ENCODE measurements at regions not wholly inside any gene's neighbourhood (a gene's known extent, or its start where the extent isn't known, plus 50 kb on each side); places are given as distances from the start of the nearest gene placed in this dataset.

DNA sequence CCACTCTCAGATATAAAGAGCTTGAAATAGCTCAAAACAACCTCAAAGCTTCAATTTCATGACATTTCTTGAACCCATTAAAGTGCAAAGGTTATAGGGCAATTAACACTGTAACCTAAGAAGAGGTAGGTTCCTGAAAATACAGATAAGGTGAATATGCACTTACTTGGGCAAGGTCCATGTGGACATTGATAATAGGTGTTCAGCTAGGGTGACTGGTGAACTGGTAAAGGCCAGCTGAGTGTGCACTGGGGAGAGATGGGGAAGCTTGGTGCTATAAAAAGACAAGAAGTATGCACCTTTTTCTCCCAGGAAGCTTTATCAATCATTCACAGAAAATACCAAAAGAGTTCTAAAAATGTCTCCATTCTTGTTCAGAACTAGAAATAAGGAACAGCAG, 418.6 kb downstream of the SLC16A7 start:
- Mint-ChIP-seq H3K36me3 (ENCODE audit: low read depth) (no peaks in the 10 kb centered on the region), H3K27ac (no peak overlapping the region), H3K4me3 (ENCODE audit: low read depth) (no peak overlapping the region), H3K4me1 (ENCODE audit: low read depth) (no peaks in the 10 kb centered on the region), H3K27me3 (ENCODE audit: low read depth) (no peaks in the 10 kb centered on the region), H3K9me3 (peaks cover 11% of the 10 kb centered on the region)
- intact Hi-C loops (cut with micrococcal nuclease) = no loop called here
- DNase-seq (ENCODE audit: low spot score) = no peak

DNA sequence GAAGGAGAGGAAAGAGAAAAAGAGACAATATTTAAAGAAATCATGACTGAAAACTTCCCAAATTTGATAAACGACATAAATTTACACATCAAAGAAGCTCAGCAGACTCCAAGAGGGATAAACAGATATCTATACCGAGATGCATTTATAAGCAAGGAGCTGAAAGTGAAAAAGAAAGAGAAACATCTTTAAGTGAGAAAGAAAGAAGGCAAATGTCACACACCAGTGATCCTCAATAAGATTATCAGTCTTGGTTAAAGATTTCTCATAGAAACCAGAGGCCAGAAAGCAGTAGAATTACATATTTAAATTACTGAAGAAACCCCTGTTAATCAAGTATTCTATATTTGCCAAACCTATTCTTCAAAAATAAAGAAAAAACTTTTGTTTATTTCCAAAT, 424.2 kb downstream of the SLC16A7 start:
- Mint-ChIP-seq H3K4me1 (ENCODE audit: low read depth) (no peaks in the 10 kb centered on the region), H3K9me3 (peaks cover 8% of the 10 kb centered on the region), H3K4me3 (ENCODE audit: low read depth) (no peak overlapping the region), H3K36me3 (ENCODE audit: low read depth) (no peaks in the 10 kb centered on the region), H3K27me3 (ENCODE audit: low read depth) (no peaks in the 10 kb centered on the region), H3K27ac (no peak overlapping the region)
- no peak for DNase-seq (ENCODE audit: low spot score)
- intact Hi-C loops (cut with micrococcal nuclease) = no loop called here

DNA sequence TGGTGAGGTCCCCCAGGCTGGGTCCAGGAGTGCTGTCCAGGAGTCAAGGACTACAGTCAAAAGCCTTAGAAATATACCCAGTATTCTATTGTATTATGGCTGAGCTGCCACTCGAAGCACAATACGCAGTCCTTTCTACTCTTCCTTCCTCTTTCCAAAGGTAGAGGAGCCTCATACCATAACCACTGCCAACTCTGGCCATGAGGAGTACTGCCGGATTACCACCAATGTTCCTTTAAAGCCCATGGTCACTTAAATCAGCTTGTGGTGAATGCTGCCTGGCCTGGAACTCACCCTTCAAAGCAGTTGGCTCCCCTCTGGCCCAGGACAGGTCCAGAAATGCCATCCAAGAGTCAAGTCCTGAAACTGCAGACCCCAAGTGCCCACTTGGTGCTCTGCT, 425.4 kb downstream of the SLC16A7 start:
- intact Hi-C loops (cut with micrococcal nuclease) = no loop called here
- no peaks in the 10 kb centered on the region for H3K4me1 Mint-ChIP-seq (ENCODE audit: low read depth)
- peaks cover 8% of the 10 kb centered on the region for H3K9me3 Mint-ChIP-seq
- DNase-seq (ENCODE audit: low spot score) = no peak
- no peaks in the 10 kb centered on the region for H3K27me3 Mint-ChIP-seq (ENCODE audit: low read depth)
- H3K36me3 Mint-ChIP-seq (ENCODE audit: low read depth) = no peaks in the 10 kb centered on the region
- no peak overlapping the region for H3K4me3 Mint-ChIP-seq (ENCODE audit: low read depth)
- H3K27ac Mint-ChIP-seq = no peak overlapping the region

DNA sequence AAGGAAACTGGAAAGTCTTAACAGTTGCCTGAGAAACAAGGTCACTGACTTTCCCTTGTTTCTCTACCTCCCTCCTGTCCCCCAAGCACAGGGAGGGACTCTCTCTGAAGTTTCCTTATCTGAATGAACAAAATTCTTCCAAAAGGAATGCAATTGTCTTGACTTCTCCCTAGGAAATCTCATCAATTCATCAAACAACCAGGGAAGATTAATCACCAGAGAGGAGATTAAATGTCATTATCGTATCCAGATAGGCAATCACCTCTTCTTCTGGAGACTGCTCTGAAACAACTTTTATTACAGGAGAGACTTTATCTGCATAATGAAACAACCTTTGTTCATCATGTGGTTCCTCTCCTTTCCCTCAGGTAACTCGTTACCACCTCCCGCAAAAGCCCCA, 431.4 kb downstream of the SLC16A7 start:
- H3K9me3 Mint-ChIP-seq = no peaks in the 10 kb centered on the region
- intact Hi-C loops (cut with micrococcal nuclease) = no loop called here

DNA sequence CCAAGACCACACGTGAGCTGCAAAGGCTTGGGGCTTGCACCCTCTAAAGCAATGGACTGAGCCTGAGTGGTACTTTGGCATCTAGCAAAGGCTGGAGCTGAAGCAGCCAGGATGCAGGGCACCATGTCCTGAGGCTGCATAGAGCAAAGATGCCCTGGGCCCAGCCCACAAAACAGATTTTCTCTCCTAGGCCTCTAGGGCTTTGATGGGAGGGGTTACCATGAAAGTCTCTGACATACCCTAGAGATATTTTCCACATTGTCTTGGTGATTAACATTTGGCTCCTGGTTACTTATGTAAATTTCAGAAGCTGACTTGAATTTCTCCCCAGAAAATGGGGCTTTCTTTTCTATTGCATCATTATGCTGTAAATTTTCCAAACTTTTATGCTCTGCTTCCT, 438.3 kb downstream of the SLC16A7 start:
- no peaks in the 10 kb centered on the region for H3K4me1 Mint-ChIP-seq (ENCODE audit: low read depth)
- intact Hi-C loops (cut with micrococcal nuclease) = no loop called here
- H3K36me3 Mint-ChIP-seq (ENCODE audit: low read depth) = no peaks in the 10 kb centered on the region
- H3K9me3 Mint-ChIP-seq = peaks cover 11% of the 10 kb centered on the region
- no peak overlapping the region for H3K27ac Mint-ChIP-seq
- no peak overlapping the region for H3K4me3 Mint-ChIP-seq (ENCODE audit: low read depth)
- H3K27me3 Mint-ChIP-seq (ENCODE audit: low read depth) = no peaks in the 10 kb centered on the region
- DNase-seq (ENCODE audit: low spot score) = no peak

More for the DNA sequence above, 431.4 kb downstream of the SLC16A7 start:
- H3K4me3 Mint-ChIP-seq (ENCODE audit: low read depth) = no peak overlapping the region
- no peak for DNase-seq (ENCODE audit: low spot score)
- no peak overlapping the region for H3K27ac Mint-ChIP-seq
- no peaks in the 10 kb centered on the region for H3K36me3 Mint-ChIP-seq (ENCODE audit: low read depth)
- no peaks in the 10 kb centered on the region for H3K27me3 Mint-ChIP-seq (ENCODE audit: low read depth)
- no peaks in the 10 kb centered on the region for H3K4me1 Mint-ChIP-seq (ENCODE audit: low read depth)

DNA sequence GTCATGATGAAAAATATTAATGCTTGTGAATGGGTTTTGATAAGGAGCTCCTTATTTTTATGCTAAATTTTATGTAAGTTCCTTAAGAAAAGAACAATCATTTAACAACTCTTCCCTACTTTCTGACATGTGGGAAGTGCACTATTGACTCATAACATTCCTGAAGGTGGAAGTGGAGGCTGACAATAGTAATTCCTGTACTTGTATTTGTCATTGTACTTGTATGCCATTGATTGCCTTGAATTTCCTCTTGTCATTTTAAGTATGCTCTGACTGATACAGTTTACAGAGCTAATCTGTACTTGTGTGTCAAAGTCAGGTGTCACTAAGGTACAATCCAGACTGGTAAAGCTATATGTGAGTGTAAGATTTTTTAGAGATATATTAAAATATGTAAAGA, 440.0 kb downstream of the SLC16A7 start:
- H3K27me3 Mint-ChIP-seq (ENCODE audit: low read depth) = no peaks in the 10 kb centered on the region
- H3K27ac Mint-ChIP-seq = no peak overlapping the region
- H3K4me3 Mint-ChIP-seq (ENCODE audit: low read depth) = no peak overlapping the region
- intact Hi-C loops (cut with micrococcal nuclease) = no loop called here
- peaks cover 11% of the 10 kb centered on the region for H3K9me3 Mint-ChIP-seq
- no peak for DNase-seq (ENCODE audit: low spot score)
- no peaks in the 10 kb centered on the region for H3K4me1 Mint-ChIP-seq (ENCODE audit: low read depth)
- H3K36me3 Mint-ChIP-seq (ENCODE audit: low read depth) = no peaks in the 10 kb centered on the region

GRCh38 chr12:60042835-60043234, 447.0 kb downstream of the SLC16A7 start:
- no peaks in the 10 kb centered on the region for H3K9me3 Mint-ChIP-seq
- no peaks in the 10 kb centered on the region for H3K4me1 Mint-ChIP-seq (ENCODE audit: low read depth)
- DNase-seq (ENCODE audit: low spot score) = no peak
- no peaks in the 10 kb centered on the region for H3K27me3 Mint-ChIP-seq (ENCODE audit: low read depth)
- no peaks in the 10 kb centered on the region for H3K36me3 Mint-ChIP-seq (ENCODE audit: low read depth)
- no peak overlapping the region for H3K27ac Mint-ChIP-seq
- intact Hi-C loops (cut with micrococcal nuclease) = no loop called here
- no peak overlapping the region for H3K4me3 Mint-ChIP-seq (ENCODE audit: low read depth)

DNA sequence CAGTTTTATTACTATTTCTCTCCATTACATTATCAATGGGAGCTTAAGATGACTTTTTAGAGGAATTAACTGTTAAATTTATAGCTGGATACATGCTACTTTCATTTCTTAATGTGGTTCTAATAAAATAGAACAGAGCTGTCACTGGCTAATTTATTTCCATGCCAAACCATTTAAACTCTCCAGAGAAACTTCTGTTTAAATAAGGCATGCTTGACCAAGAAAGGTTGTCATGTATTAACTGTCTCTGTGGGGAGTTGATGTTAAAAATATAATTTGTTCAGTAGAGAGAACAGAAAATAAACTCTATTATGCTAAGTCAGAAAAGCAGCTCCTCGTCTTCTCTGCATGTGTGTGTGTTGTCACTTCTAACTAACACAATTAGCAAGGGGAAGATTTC, 447.4 kb downstream of the SLC16A7 start:
- Mint-ChIP-seq H3K36me3 (ENCODE audit: low read depth) (no peaks in the 10 kb centered on the region), H3K4me3 (ENCODE audit: low read depth) (no peak overlapping the region), H3K27me3 (ENCODE audit: low read depth) (no peaks in the 10 kb centered on the region), H3K27ac (no peak overlapping the region), H3K4me1 (ENCODE audit: low read depth) (no peaks in the 10 kb centered on the region), H3K9me3 (no peaks in the 10 kb centered on the region)
- no peak for DNase-seq (ENCODE audit: low spot score)
- intact Hi-C loops (cut with micrococcal nuclease) = no loop called here

- H3K9me3 Mint-ChIP-seq = no peaks in the 10 kb centered on the region
- H3K36me3 Mint-ChIP-seq (ENCODE audit: low read depth) = no peaks in the 10 kb centered on the region
- intact Hi-C loops (cut with micrococcal nuclease) = no loop called here
- no peaks in the 10 kb centered on the region for H3K27me3 Mint-ChIP-seq (ENCODE audit: low read depth)
- no peaks in the 10 kb centered on the region for H3K4me1 Mint-ChIP-seq (ENCODE audit: low read depth)
- DNase-seq (ENCODE audit: low spot score) = no peak
- H3K4me3 Mint-ChIP-seq (ENCODE audit: low read depth) = no peak overlapping the region
- H3K27ac Mint-ChIP-seq = no peak overlapping the region
Measured at GRCh38 chr12:60052483-60052882, 456.7 kb downstream of the SLC16A7 start.

DNA sequence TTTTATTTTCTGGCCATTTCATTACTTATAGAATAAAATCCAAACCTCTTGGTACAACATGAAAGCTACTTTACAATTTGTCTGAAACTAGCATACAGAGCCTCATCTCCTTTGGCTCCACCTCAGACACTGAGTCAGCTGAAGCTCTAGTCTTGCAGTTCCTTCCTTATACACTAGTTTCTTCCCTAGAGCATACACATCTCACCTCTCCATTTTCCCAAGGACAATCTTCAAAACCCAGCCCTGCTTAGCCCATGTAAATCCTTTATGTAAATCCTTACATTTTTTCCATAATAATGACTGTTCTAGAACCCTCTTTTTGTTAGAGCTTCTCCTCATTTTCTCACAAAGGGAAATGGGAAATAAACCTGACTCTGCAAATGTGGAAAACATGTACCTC, 463.4 kb downstream of the SLC16A7 start:
- no peaks in the 10 kb centered on the region for H3K27me3 Mint-ChIP-seq (ENCODE audit: low read depth)
- no peaks in the 10 kb centered on the region for H3K36me3 Mint-ChIP-seq (ENCODE audit: low read depth)
- no peaks in the 10 kb centered on the region for H3K9me3 Mint-ChIP-seq
- no peaks in the 10 kb centered on the region for H3K4me1 Mint-ChIP-seq (ENCODE audit: low read depth)
- no peak overlapping the region for H3K4me3 Mint-ChIP-seq (ENCODE audit: low read depth)
- DNase-seq (ENCODE audit: low spot score) = no peak
- intact Hi-C loops (cut with micrococcal nuclease) = no loop called here
- no peak overlapping the region for H3K27ac Mint-ChIP-seq

DNA sequence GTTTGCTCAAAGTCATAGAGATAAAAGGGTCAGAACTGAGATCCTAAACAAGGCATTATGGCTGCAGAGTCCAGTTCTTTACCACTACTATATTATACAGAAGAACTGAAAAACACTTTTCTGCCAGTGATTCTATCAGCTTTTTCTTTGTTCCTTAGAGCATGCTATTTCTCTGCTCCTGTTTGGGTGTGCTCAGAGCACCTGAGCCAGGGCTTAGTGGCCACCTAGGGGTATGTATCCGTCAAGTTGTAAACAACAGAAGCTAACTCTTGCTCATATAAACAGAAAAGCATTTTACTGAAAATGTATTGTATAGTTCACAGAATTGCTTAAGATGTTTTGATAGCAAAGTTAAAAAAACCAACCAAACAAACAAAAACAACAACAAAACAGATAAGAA, 470.8 kb downstream of the SLC16A7 start:
- Mint-ChIP-seq H3K9me3 (no peaks in the 10 kb centered on the region), H3K36me3 (ENCODE audit: low read depth) (no peaks in the 10 kb centered on the region), H3K27ac (no peak overlapping the region), H3K4me3 (ENCODE audit: low read depth) (no peak overlapping the region), H3K4me1 (ENCODE audit: low read depth) (no peaks in the 10 kb centered on the region), H3K27me3 (ENCODE audit: low read depth) (no peaks in the 10 kb centered on the region)
- intact Hi-C loops (cut with micrococcal nuclease) = no loop called here
- no peak for DNase-seq (ENCODE audit: low spot score)

DNA sequence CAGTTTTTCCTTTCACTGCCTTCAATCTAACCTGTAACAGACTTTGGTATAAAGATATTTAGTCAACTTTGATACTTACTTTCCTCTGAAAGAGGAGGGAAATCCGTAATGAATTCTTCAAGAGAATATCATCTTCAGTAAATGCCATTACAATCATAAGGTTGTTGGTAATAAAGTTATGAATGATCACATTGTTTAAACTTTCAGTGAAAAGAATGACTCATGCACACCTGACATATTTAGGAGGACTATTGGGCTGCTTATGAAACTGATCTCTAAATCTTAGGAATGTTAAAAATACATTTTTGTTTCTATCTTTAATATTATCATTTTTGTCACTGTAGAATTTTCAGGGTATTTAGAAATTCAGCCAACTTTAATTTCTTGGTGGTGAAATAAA, 474.7 kb downstream of the SLC16A7 start:
- DNase-seq (ENCODE audit: low spot score) = no peak
- H3K36me3 Mint-ChIP-seq (ENCODE audit: low read depth) = no peaks in the 10 kb centered on the region
- no peaks in the 10 kb centered on the region for H3K4me1 Mint-ChIP-seq (ENCODE audit: low read depth)
- no peak overlapping the region for H3K27ac Mint-ChIP-seq
- intact Hi-C loops (cut with micrococcal nuclease) = no loop called here
- H3K9me3 Mint-ChIP-seq = no peaks in the 10 kb centered on the region
- H3K4me3 Mint-ChIP-seq (ENCODE audit: low read depth) = no peak overlapping the region
- no peaks in the 10 kb centered on the region for H3K27me3 Mint-ChIP-seq (ENCODE audit: low read depth)

- intact Hi-C loops (cut with micrococcal nuclease) = no loop called here
Measured at GRCh38 chr12:60071759-60072191, 475.9 kb downstream of the SLC16A7 start.

DNA sequence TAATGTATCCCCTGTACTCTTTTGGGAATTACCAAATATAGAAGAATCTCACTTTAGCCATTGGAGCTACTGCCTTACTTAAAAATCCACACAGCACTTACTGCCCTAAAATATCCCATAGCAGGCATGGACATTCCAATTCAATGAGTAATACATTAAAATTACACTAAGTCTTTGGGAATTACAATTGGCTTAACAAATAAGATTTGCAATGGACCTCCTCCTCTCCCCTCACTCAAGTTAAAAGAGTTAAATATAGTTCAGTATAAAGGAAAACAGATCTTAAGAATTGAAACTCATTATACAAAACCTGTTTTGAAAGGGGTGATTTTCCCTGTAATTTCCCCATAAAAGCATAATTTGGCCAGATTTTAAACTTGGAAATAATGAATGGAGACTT, 477.1 kb downstream of the SLC16A7 start:
- no peaks in the 10 kb centered on the region for H3K27me3 Mint-ChIP-seq (ENCODE audit: low read depth)
- H3K9me3 Mint-ChIP-seq = no peaks in the 10 kb centered on the region
- intact Hi-C loops (cut with micrococcal nuclease) = no loop called here
- no peaks in the 10 kb centered on the region for H3K4me1 Mint-ChIP-seq (ENCODE audit: low read depth)
- no peak overlapping the region for H3K27ac Mint-ChIP-seq
- H3K4me3 Mint-ChIP-seq (ENCODE audit: low read depth) = no peak overlapping the region
- no peaks in the 10 kb centered on the region for H3K36me3 Mint-ChIP-seq (ENCODE audit: low read depth)
- no peak for DNase-seq (ENCODE audit: low spot score)

More at GRCh38 chr12:60071759-60072191, 475.9 kb downstream of the SLC16A7 start:
- H3K36me3 Mint-ChIP-seq (ENCODE audit: low read depth) = no peaks in the 10 kb centered on the region
- no peaks in the 10 kb centered on the region for H3K27me3 Mint-ChIP-seq (ENCODE audit: low read depth)
- H3K4me1 Mint-ChIP-seq (ENCODE audit: low read depth) = no peaks in the 10 kb centered on the region
- no peak for DNase-seq (ENCODE audit: low spot score)
- H3K9me3 Mint-ChIP-seq = no peaks in the 10 kb centered on the region
- H3K27ac Mint-ChIP-seq = no peak overlapping the region
- H3K4me3 Mint-ChIP-seq (ENCODE audit: low read depth) = no peak overlapping the region

All from activated T-helper 2 cell treated with anti-CD3 and anti-CD28 coated beads, Interferon-gamma antibody, Interleukin-2, Interleukin-4, amounts not matched to agents 10 μg/mL and 5 μg/mL and 100 μg/mL, durations not matched to agents 14 hours and 24 hours and 36 hours (primary cell).